ENCODE measurements at regions not wholly inside any gene's neighbourhood (a gene's known extent, or its start where the extent isn't known, plus 50 kb on each side); places are given as distances from the start of the nearest gene placed in this dataset.

DNA sequence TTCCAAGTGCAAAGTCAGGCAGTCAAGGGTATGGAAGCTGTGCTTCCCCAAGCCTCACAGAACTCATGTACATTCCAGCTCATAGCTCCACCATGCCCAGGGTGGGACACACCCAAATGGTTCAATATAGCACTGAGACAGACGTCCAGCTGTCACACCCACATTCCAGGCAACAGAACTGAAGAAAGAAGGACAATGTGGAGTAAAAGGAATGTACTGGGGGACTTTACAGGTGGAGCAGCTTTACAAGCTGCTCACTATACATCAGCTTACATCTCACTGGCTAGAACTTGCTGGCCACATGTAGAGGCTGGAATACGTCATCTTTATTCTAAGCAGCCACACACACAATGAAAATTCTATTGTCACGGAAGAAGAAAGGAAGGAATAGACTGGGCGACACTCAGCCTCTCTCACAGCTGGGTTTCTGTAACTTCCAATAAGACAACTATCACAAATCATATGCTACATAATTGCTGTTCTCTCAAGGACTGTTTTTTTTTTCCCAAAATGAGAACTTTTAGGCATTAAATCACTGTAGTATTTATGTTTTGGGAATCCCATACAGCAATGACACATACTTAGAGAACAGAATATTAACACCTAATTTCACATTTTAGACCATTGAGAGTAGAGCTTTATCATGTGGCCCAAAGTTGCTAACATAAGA is 86.1 kb downstream of the KLF12 start:
- H3K9me3 Mint-ChIP-seq (ENCODE audit: low read depth), result peaks cover 3% of the 10 kb centered on the region

GRCh38 chr13:74046431-74046830 is 87.8 kb downstream of the KLF12 start:
- TF ChIP-seq, protein P1, sequence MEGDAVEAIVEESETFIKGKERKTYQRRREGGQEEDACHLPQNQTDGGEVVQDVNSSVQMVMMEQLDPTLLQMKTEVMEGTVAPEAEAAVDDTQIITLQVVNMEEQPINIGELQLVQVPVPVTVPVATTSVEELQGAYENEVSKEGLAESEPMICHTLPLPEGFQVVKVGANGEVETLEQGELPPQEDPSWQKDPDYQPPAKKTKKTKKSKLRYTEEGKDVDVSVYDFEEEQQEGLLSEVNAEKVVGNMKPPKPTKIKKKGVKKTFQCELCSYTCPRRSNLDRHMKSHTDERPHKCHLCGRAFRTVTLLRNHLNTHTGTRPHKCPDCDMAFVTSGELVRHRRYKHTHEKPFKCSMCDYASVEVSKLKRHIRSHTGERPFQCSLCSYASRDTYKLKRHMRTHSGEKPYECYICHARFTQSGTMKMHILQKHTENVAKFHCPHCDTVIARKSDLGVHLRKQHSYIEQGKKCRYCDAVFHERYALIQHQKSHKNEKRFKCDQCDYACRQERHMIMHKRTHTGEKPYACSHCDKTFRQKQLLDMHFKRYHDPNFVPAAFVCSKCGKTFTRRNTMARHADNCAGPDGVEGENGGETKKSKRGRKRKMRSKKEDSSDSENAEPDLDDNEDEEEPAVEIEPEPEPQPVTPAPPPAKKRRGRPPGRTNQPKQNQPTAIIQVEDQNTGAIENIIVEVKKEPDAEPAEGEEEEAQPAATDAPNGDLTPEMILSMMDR (IDR thresholded peaks at IDR 0.05; ENCODE audit: unreplicated experiment), result no peak
- no peaks in the 10 kb centered on the region for H3K27me3 Mint-ChIP-seq
- H3K4me3 Mint-ChIP-seq (ENCODE audit: low read depth), result no peak overlapping the region
- no peak for DNase-seq (ENCODE audit: low spot score, unreplicated experiment)
- H3K4me1 Mint-ChIP-seq (ENCODE audit: low read depth), result peaks cover 8% of the 10 kb centered on the region
- H3K36me3 Mint-ChIP-seq (ENCODE audit: insufficient read depth), result peaks cover 1% of the 10 kb centered on the region
- no peak overlapping the region for H3K27ac Mint-ChIP-seq
- H3K9me3 Mint-ChIP-seq (ENCODE audit: low read depth), result no peaks in the 10 kb centered on the region

More for the DNA sequence above, 86.1 kb downstream of the KLF12 start:
- no peak for DNase-seq (ENCODE audit: low spot score, unreplicated experiment)
- peaks cover 8% of the 10 kb centered on the region for H3K4me1 Mint-ChIP-seq (ENCODE audit: low read depth)
- H3K4me3 Mint-ChIP-seq (ENCODE audit: low read depth), result no peak overlapping the region
- peaks cover 3% of the 10 kb centered on the region for H3K36me3 Mint-ChIP-seq (ENCODE audit: insufficient read depth)
- TF ChIP-seq, protein P1 (IDR thresholded peaks at IDR 0.05; ENCODE audit: unreplicated experiment), result no peak
- peak overlapping the region; percentile 59 for H3K27ac Mint-ChIP-seq
- no peaks in the 10 kb centered on the region for H3K27me3 Mint-ChIP-seq

- no peak overlapping the region for H3K27ac Mint-ChIP-seq
- TF ChIP-seq, protein P1 (IDR thresholded peaks at IDR 0.05; ENCODE audit: unreplicated experiment), result no peak
- no peaks in the 10 kb centered on the region for H3K27me3 Mint-ChIP-seq
- H3K4me1 Mint-ChIP-seq (ENCODE audit: low read depth), result peaks cover 8% of the 10 kb centered on the region
- H3K36me3 Mint-ChIP-seq (ENCODE audit: insufficient read depth), result peaks cover 1% of the 10 kb centered on the region
- no peak for DNase-seq (ENCODE audit: low spot score, unreplicated experiment)
- H3K9me3 Mint-ChIP-seq (ENCODE audit: low read depth), result no peaks in the 10 kb centered on the region
- no peak overlapping the region for H3K4me3 Mint-ChIP-seq (ENCODE audit: low read depth)
These were observed 88.6 kb downstream of the KLF12 start for GRCh38 chr13:74045583-74045982.

DNA sequence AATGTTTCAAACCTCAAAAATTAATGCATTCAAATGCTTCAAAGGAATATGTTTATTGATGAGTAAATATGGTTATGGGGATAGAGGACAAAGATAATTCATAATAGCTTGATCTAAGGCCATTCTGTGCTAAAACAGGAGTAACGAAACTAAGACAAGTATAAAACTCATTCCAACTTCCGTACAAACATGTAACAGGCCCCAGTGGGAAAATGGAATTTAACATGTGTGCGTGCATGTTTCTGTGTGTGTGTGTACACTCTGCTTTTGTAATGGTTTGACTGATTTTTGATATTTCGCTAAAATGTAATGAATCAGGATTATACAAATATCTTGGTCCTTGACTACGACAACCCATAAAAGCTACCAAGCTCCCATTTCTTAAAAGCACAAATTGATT is 91.0 kb downstream of the KLF12 start:
- TF ChIP-seq, protein P1 (IDR thresholded peaks at IDR 0.05; ENCODE audit: unreplicated experiment), result no peak
- peaks cover 1% of the 10 kb centered on the region for H3K36me3 Mint-ChIP-seq (ENCODE audit: insufficient read depth)
- no peak overlapping the region for H3K4me3 Mint-ChIP-seq (ENCODE audit: low read depth)
- no peak for DNase-seq (ENCODE audit: low spot score, unreplicated experiment)
- no peaks in the 10 kb centered on the region for H3K9me3 Mint-ChIP-seq (ENCODE audit: low read depth)
- no peak overlapping the region for H3K27ac Mint-ChIP-seq
- H3K27me3 Mint-ChIP-seq, result no peaks in the 10 kb centered on the region
- H3K4me1 Mint-ChIP-seq (ENCODE audit: low read depth), result peaks cover 6% of the 10 kb centered on the region

- Mint-ChIP-seq H3K36me3 (ENCODE audit: insufficient read depth) (peaks cover 1% of the 10 kb centered on the region), H3K27ac (no peak overlapping the region), H3K27me3 (no peaks in the 10 kb centered on the region), H3K4me3 (ENCODE audit: low read depth) (no peak overlapping the region), H3K9me3 (ENCODE audit: low read depth) (no peaks in the 10 kb centered on the region), H3K4me1 (ENCODE audit: low read depth) (peaks cover 14% of the 10 kb centered on the region)
- TF ChIP-seq, protein P1 (IDR thresholded peaks at IDR 0.05; ENCODE audit: unreplicated experiment), result peak; percentile 66
- peak; percentile 28 for DNase-seq (ENCODE audit: low spot score, unreplicated experiment)
These were observed 94.0 kb downstream of the KLF12 start for GRCh38 chr13:74040200-74040599.

All from progenitor cell of endocrine pancreas (in vitro differentiated cells).